Gastroesophageal sphincter (tissue), 3 donors: ENCODE measurements at regions not wholly inside any gene's neighbourhood (a gene's known extent, or its start where the extent isn't known, plus 50 kb on each side); places are given as distances from the start of the nearest gene placed in this dataset.

Experiments used
- CTCF ChIP-seq, 4 experiments: fragments of 200-600 bp in 2 of 4; fragments of 450-650 bp in 2 of 4; sonication (generic) in 1 of 4; IDR thresholded peaks; one replicate each; pipeline ENCODE4 v1.5.1; 2017 to 2019; ENCODE audit warnings: antibody characterized with exemption in 4 of 4, mild to moderate bottlenecking in 2 of 4, moderate library complexity in 2 of 4
- EP300 ChIP-seq: sonication (generic); formaldehyde crosslinking; IDR thresholded peaks from one replicate; pipeline ENCODE4 v1.6.1; 2017; ENCODE audit warnings: antibody characterized with exemption, mild to moderate bottlenecking
- POLR2A ChIP-seq, 2 donors: fragments of 450-650 bp; IDR thresholded peaks; one replicate each; pipeline ENCODE4 v1.6.1; 2017; ENCODE audit warnings: antibody characterized with exemption in 2 of 2, mild to moderate bottlenecking in 2 of 2, moderate library complexity in 1 of 2

- TF ChIP-seq EP300: no peak
- no peak for TF ChIP-seq CTCF (IDR thresholded peaks at IDR 0.05)
- no peak for TF ChIP-seq POLR2A (IDR thresholded peaks at IDR 0.05)
Observed at GRCh38 chr3:95832146-95832545, 982.2 kb upstream of the EPHA6 start.
